HG03469 (cell line): ENCODE measurements at regions not wholly inside any gene's neighbourhood (a gene's known extent, or its start where the extent isn't known, plus 50 kb on each side); places are given as distances from the start of the nearest gene placed in this dataset.

Experiments
- ATAC-seq: cut with Tn5 transposase; IDR thresholded peaks from one replicate; pipeline ENCODE4 v1.9.1; 2021; ENCODE audit warnings: mild to moderate bottlenecking, moderate library complexity, moderate number of reproducible peaks; ENCODE audit not compliant: unreplicated experiment

GRCh38 chr5:68953875-68954617 is 139.8 kb upstream of the SLC30A5 start:
- ATAC-seq = no peak

GRCh38 chr5:68954618-68954910 is 139.2 kb upstream of the SLC30A5 start:
- ATAC-seq = no peak

GRCh38 chr5:68957591-68957990 is 136.2 kb upstream of the SLC30A5 start:
- no peak for ATAC-seq

- no peak for ATAC-seq
These were observed 135.4 kb upstream of the SLC30A5 start for GRCh38 chr5:68958428-68958827.

GRCh38 chr5:68960456-68960855 is 133.4 kb upstream of the SLC30A5 start:
- no peak for ATAC-seq

GRCh38 chr5:68960961-68961360 is 132.9 kb upstream of the SLC30A5 start:
- no peak for ATAC-seq

GRCh38 chr5:68961762-68962161 is 132.1 kb upstream of the SLC30A5 start:
- ATAC-seq = no peak

- ATAC-seq = no peak
These were observed 130.9 kb upstream of the SLC30A5 start for GRCh38 chr5:68962757-68963484.

GRCh38 chr5:68964679-68965078 is 129.1 kb upstream of the SLC30A5 start:
- no peak for ATAC-seq

GRCh38 chr5:68965926-68966325 is 127.9 kb upstream of the SLC30A5 start:
- ATAC-seq = no peak

GRCh38 chr5:68966596-68966995 is 127.2 kb upstream of the SLC30A5 start:
- no peak for ATAC-seq

- ATAC-seq = no peak
These were observed 125.4 kb upstream of the SLC30A5 start for GRCh38 chr5:68968429-68968828.

GRCh38 chr5:68970617-68971016 is 123.2 kb upstream of the SLC30A5 start:
- ATAC-seq = no peak

- no peak for ATAC-seq
These were observed 120.1 kb upstream of the SLC30A5 start for GRCh38 chr5:68973696-68974095.

- no peak for ATAC-seq
These were observed 110.8 kb upstream of the SLC30A5 start for GRCh38 chr5:68983043-68983442.

GRCh38 chr5:68983959-68984358 is 109.9 kb upstream of the SLC30A5 start:
- ATAC-seq = no peak

GRCh38 chr5:68991279-68992084 is 102.3 kb upstream of the SLC30A5 start:
- ATAC-seq = no peak

- ATAC-seq = no peak
These were observed 99.2 kb upstream of the SLC30A5 start for GRCh38 chr5:68994645-68995044.

GRCh38 chr5:68995845-68996545 is 97.8 kb upstream of the SLC30A5 start:
- no peak for ATAC-seq

- no peak for ATAC-seq
These were observed 94.6 kb upstream of the SLC30A5 start for GRCh38 chr5:68999181-68999580.

- no peak for ATAC-seq
These were observed 93.4 kb upstream of the SLC30A5 start for GRCh38 chr5:69000216-69000919.
